AG08395 (cell line): ENCODE measurements at regions not wholly inside any gene's neighbourhood (a gene's known extent, or its start where the extent isn't known, plus 50 kb on each side); places are given as distances from the start of the nearest gene placed in this dataset.
"Not testable (repeated sequence)": the region's sequence is repeated elsewhere in the genome, so short reads cannot be mapped to it uniquely, and the experiment has no call there.

Source experiments
- DNase-seq: peaks from one replicate; pipeline ENCODE4 v3.0.0; 2012; ENCODE audit warnings: mixed read lengths, low spot score

- no peak for DNase-seq
Observed at GRCh38 chr6:50995036-50995435, 176.4 kb downstream of the TFAP2B start.

- DNase-seq = no peak
Observed at GRCh38 chr6:50998905-50999304, 180.2 kb downstream of the TFAP2B start.

- no peak for DNase-seq
Observed at GRCh38 chr6:51001399-51001798, 182.7 kb downstream of the TFAP2B start.

- no peak for DNase-seq
Observed at GRCh38 chr6:51004380-51004779, 185.7 kb downstream of the TFAP2B start.

- no peak for DNase-seq
Observed at GRCh38 chr6:51005779-51006178, 187.1 kb downstream of the TFAP2B start.

GRCh38 chr6:51007237-51007636, 188.6 kb downstream of the TFAP2B start:
- no peak for DNase-seq

GRCh38 chr6:51008693-51009092, 190.0 kb downstream of the TFAP2B start:
- not testable (repeated sequence) for DNase-seq

- no peak for DNase-seq
Observed at GRCh38 chr6:51013376-51013775, 194.7 kb downstream of the TFAP2B start.

GRCh38 chr6:51015394-51015793, 196.7 kb downstream of the TFAP2B start:
- no peak for DNase-seq

GRCh38 chr6:51016489-51016888, 197.8 kb downstream of the TFAP2B start:
- DNase-seq = no peak

- no peak for DNase-seq
Observed at GRCh38 chr6:51019806-51020205, 201.1 kb downstream of the TFAP2B start.

- no peak for DNase-seq
Observed at GRCh38 chr6:51021171-51021570, 202.5 kb downstream of the TFAP2B start.

GRCh38 chr6:51024126-51024525, 205.5 kb downstream of the TFAP2B start:
- DNase-seq = no peak

GRCh38 chr6:51025082-51025777, 206.6 kb downstream of the TFAP2B start:
- peak; percentile 17 for DNase-seq

GRCh38 chr6:51027283-51028065, 208.8 kb downstream of the TFAP2B start:
- DNase-seq = no peak

GRCh38 chr6:51028276-51028675, 209.6 kb downstream of the TFAP2B start:
- no peak for DNase-seq

- no peak for DNase-seq
Observed at GRCh38 chr6:51029561-51029960, 210.9 kb downstream of the TFAP2B start.

GRCh38 chr6:51045548-51045947, 226.9 kb downstream of the TFAP2B start:
- no peak for DNase-seq

GRCh38 chr6:51049288-51049982, 230.8 kb downstream of the TFAP2B start:
- DNase-seq = no peak

- no peak for DNase-seq
Observed at GRCh38 chr6:51049983-51050877, 231.6 kb downstream of the TFAP2B start.

GRCh38 chr6:51052716-51053115, 234.0 kb downstream of the TFAP2B start:
- not testable (repeated sequence) for DNase-seq

GRCh38 chr6:51055316-51055715, 236.6 kb downstream of the TFAP2B start:
- not testable (repeated sequence) for DNase-seq
